NCI-H748 (cell line): ENCODE measurements at regions not wholly inside any gene's neighbourhood (a gene's known extent, or its start where the extent isn't known, plus 50 kb on each side); places are given as distances from the start of the nearest gene placed in this dataset.

Experiments used
- DNase-seq: peaks from one replicate; lab custom pipeline; 2025; ENCODE audit not compliant: unreplicated experiment; lab: John Stamatoyannopoulos, UW

- DNase-seq, result no peak
These were observed 579.4 kb upstream of the SEL1L start for GRCh38 chr14:82113007-82113406.

DNA sequence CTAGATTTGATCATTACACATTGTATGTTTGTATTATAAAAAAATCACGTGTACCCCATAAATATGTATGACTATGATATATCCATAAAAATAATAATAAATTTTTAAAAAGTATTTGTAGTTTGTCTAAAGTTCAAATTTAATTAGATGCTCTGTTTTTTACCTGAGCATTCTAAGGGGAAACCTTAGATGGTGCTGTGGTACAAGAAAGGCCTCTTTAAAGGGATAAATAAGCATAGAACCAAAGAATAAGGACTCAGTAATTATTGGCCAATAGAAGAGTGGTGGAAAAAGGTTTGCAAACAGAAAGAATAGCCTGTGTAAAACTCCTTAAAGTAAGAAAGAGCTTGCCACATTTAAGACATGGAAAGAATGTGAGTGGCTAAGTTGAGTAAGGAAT lies 580.1 kb upstream of the SEL1L start:
- DNase-seq, result peak; percentile 56

- DNase-seq, result no peak
These were observed 583.1 kb upstream of the SEL1L start for GRCh38 chr14:82116721-82117120.

DNA sequence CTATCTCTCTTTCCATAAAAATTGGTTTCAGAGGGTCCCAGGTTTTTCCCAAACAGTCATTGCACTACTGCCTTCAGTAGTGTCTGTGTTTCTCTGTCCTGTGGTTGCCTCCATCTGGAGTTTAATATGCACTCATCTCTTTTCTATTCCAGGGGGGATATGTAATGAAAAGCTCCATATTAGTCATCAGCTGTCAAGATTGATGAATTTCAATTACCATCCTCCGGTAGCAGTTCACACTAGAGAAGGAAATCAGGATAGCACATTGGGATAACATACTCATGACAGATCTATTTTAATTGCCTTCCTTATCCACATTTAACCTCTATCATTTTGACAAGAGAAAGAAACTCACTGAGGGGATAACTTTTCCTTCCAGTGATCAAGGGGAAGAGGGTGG lies 589.0 kb upstream of the SEL1L start:
- no peak for DNase-seq

- DNase-seq, result no peak
These were observed 590.9 kb upstream of the SEL1L start for GRCh38 chr14:82124511-82124910.

- DNase-seq, result no peak
These were observed 592.4 kb upstream of the SEL1L start for GRCh38 chr14:82126006-82126405.

DNA sequence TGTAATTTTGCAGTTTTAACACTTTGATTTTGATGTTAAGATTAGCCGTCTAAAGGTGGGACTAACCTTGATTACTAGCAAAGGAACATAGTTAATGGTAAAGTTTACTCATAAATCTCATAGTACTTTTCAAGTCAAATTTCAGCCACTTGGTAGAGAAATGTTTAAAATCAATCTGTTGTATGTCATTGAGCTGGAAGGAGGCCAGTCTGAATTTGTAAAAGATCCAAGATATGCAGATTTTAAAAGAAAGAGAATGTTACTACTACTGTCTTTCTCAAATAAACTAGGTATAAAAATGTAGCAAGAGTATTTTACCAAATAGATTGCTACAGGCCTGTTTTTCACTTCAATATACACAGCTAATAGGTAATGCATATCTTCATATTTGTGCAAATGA lies 600.8 kb upstream of the SEL1L start:
- DNase-seq, result no peak

GRCh38 chr14:82138431-82138830 lies 604.8 kb upstream of the SEL1L start:
- no peak for DNase-seq

DNA sequence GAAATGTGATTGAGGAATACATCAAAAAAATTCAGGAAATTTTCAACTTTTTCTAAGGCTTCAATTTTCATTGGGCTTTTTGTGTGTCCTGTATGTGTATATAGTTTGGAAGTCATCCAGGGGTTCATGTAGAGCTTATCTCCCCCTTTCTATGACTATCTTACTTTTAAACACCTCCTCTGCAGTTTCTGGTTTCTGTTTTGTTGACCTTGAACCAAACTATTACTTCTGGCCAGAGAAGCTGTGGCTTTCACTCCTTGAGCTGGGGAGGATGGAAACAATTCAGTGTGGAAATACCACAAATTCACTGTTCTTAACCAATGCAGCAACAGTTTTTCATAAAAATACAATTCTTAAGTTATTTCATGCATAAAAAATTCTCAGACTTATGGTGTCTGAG lies 613.2 kb upstream of the SEL1L start:
- no peak for DNase-seq

GRCh38 chr14:82153689-82154088 lies 620.0 kb upstream of the SEL1L start:
- DNase-seq, result no peak

- DNase-seq, result no peak
These were observed 626.0 kb upstream of the SEL1L start for GRCh38 chr14:82159624-82160023.

GRCh38 chr14:82180139-82180538 lies 646.5 kb upstream of the SEL1L start:
- peak; percentile 51 for DNase-seq

- no peak for DNase-seq
These were observed 649.0 kb upstream of the SEL1L start for GRCh38 chr14:82182646-82183045.

DNA sequence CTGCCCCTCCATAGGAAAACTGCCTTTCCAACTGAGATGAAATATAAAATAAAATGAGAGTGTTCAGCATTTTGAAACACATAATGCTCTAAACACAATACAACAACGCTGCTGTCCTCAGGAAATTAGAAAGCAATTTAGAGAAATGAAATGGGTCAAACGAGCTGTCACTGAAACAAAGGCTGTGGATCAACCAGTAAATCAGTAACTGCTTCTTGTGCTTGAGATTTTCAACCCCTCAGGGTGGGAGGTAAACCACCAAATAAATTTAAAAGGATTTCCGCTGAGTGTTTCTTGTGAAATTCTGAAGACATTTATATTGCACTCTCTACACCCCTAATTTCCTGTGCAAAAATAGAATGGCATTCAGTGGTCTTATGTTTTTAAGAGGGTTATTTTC lies 657.1 kb upstream of the SEL1L start:
- DNase-seq, result no peak

DNA sequence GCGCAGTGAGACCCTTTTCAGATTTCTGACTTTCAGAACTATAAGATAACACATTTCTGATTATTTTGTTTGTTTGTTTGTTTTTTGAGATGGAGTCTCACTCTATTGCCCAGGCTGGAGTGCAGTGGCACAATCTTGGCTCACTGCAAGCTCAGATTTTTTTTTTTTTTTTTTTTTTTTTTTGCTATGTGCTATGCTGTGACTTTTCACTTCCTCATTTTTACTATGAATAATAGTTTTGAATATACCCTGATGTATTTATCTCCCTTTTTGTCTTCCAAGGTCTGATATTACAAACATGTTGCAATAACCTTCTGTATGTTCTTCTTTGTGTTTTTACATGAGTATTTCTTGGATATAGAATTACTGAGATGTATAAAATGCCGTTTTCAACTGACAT lies 658.7 kb upstream of the SEL1L start:
- no peak for DNase-seq

- DNase-seq, result no peak
These were observed 689.6 kb upstream of the SEL1L start for GRCh38 chr14:82223276-82223675.

GRCh38 chr14:82224610-82225009 lies 691.0 kb upstream of the SEL1L start:
- DNase-seq, result no peak

DNA sequence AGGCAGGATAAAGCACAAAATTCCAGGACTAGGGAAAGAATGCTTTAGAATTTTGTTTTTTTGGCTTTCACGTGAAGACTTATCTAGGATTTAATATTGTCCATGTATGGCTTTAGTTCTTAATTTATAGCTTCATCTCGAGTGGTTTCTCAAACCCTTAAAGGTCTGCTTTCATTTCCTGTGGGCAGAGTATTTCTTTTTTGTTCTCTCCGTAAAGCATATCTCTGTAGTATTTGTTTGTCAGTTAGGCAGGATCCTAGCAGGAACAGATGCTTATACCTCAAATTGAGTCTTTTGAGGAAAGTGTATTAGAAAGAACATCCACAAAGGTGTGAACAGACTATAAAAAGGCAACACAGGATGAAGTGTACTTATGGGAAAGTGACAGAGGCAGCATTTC lies 697.1 kb upstream of the SEL1L start:
- DNase-seq, result no peak

DNA sequence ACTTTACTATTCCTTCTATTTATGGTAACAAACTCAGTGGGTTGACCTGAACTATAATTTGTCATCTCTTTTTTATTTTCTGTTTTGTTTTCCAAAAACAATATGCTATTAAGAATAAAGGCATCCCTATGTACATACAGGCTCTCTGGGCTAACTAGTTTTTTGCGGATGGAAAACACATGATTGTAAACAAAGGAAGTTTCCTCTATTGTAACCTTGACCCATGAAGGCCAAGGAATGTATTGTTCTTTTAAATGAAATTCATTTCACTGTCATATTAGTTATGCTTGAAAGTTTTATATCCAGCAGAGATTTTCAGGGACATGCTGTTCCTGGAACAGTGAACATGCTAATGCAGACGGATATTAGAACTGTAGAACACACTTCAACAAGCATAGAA lies 705.0 kb upstream of the SEL1L start:
- DNase-seq, result no peak

GRCh38 chr14:82239223-82239622 lies 705.6 kb upstream of the SEL1L start:
- no peak for DNase-seq

GRCh38 chr14:82244791-82245190 lies 711.1 kb upstream of the SEL1L start:
- DNase-seq, result no peak

GRCh38 chr14:82251494-82251893 lies 717.8 kb upstream of the SEL1L start:
- DNase-seq, result no peak

DNA sequence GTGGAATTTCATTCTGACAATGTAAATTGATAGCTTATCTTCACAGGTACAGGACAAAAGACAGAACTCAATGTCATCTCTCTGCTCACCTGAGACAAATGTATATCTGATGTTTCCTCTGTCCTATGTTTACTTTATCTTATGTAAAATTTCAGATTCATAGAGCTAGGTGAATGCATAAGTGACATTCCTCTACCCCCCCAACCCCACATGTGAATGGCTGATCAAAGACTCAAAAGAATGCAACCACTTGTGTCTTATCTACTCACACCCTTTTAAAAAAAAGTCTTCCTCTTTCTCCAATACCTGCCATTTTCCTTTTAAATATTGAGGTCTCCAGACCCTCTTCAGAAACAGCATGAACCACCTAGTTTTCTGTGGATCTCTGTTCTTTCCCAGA lies 736.6 kb upstream of the SEL1L start:
- no peak for DNase-seq

DNA sequence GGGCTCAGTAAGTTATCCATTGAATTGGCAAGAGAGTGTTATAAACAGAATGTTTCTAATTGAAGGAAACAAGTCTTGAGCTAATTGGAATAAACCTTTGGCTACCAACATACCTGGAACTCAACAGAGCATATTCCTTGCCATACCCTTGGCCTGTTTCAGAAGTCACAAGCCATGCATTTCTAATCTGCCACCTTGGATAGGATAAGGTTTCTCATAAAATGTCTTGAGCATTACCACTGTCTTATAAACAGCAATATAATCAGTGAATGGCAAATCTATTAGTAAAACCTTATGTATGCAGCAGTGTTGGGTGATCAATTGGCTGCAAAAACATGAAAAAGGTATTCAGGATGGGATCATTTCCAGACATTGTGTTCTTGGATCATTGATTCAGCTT lies 765.2 kb upstream of the SEL1L start:
- DNase-seq, result no peak
